ENCODE measurements at regions not wholly inside any gene's neighbourhood (a gene's known extent, or its start where the extent isn't known, plus 50 kb on each side); places are given as distances from the start of the nearest gene placed in this dataset.

- no peak for DNase-seq (ENCODE audit: low spot score in 2 of 2)
- TF ChIP-seq POLR2A (IDR thresholded peaks at IDR 0.05): no peak
- TF ChIP-seq CTCF (IDR thresholded peaks at IDR 0.05): no peak
- intact Hi-C loops (cut with DNase I; ENCODE audit: low total_unique reads): no loop called here
- WGBS, 2 donors: 84% methylated on average over 7 of the region's 7 CpGs
- no peak overlapping the region for H3K4me3 ChIP-seq (ENCODE audit: low read depth, poor library complexity, severe bottlenecking)
Observed at GRCh38 chr5:2393556-2393955, 357.9 kb downstream of the IRX2 start.

GRCh38 chr5:2391566-2391965 is 359.9 kb downstream of the IRX2 start:
- intact Hi-C loops (cut with DNase I; ENCODE audit: low total_unique reads): no loop called here
- DNase-seq (ENCODE audit: low spot score in 2 of 2): no peak
- TF ChIP-seq POLR2A (IDR thresholded peaks at IDR 0.05) (no peak), CTCF (IDR thresholded peaks at IDR 0.05) (no peak)
- H3K4me3 ChIP-seq (ENCODE audit: low read depth, poor library complexity, severe bottlenecking): no peak overlapping the region
- WGBS, 2 donors: 63 to 79% methylated on average over 10 of the region's 10 CpGs

GRCh38 chr5:2391021-2391420 is 360.5 kb downstream of the IRX2 start:
- TF ChIP-seq POLR2A (IDR thresholded peaks at IDR 0.05) (no peak), CTCF (IDR thresholded peaks at IDR 0.05) (no peak)
- DNase-seq (ENCODE audit: low spot score in 2 of 2): no peak
- intact Hi-C loops (cut with DNase I; ENCODE audit: low total_unique reads): no loop called here
- no peak overlapping the region for H3K4me3 ChIP-seq (ENCODE audit: low read depth, poor library complexity, severe bottlenecking)
- 83 to 89% methylated on average over 10 of the region's 10 CpGs for WGBS, 2 donors

GRCh38 chr5:2388571-2388970 is 362.9 kb downstream of the IRX2 start:
- WGBS, 2 donors: 67 to 80% methylated on average over 2 of the region's 2 CpGs
- TF ChIP-seq POLR2A (IDR thresholded peaks at IDR 0.05) (no peak), CTCF (IDR thresholded peaks at IDR 0.05) (no peak)
- intact Hi-C loops (cut with DNase I; ENCODE audit: low total_unique reads): no loop called here
- H3K4me3 ChIP-seq (ENCODE audit: low read depth, poor library complexity, severe bottlenecking): no peak overlapping the region
- no peak for DNase-seq (ENCODE audit: low spot score in 2 of 2)

GRCh38 chr5:2387634-2388325 is 363.7 kb downstream of the IRX2 start:
- H3K4me3 ChIP-seq (ENCODE audit: low read depth, poor library complexity, severe bottlenecking): no peak overlapping the region
- WGBS, 2 donors: 54 to 67% methylated on average over 29 of the region's 29 CpGs
- TF ChIP-seq CTCF (IDR thresholded peaks at IDR 0.05) (no peak), POLR2A (IDR thresholded peaks at IDR 0.05) (no peak)
- intact Hi-C loops (cut with DNase I; ENCODE audit: low total_unique reads): no loop called here
- DNase-seq (ENCODE audit: low spot score in 2 of 2): no peak

- H3K4me3 ChIP-seq (ENCODE audit: low read depth, poor library complexity, severe bottlenecking): no peak overlapping the region
- 52 to 54% methylated on average over 10 to 11 of the region's 11 CpGs for WGBS, 2 donors
- no peak for TF ChIP-seq CTCF (IDR thresholded peaks at IDR 0.05)
- no peak for TF ChIP-seq POLR2A (IDR thresholded peaks at IDR 0.05)
- DNase-seq (ENCODE audit: low spot score in 2 of 2): no peak
- intact Hi-C loops (cut with DNase I; ENCODE audit: low total_unique reads): no loop called here
Observed at GRCh38 chr5:2387250-2387633, 364.2 kb downstream of the IRX2 start.

Data from lower leg skin (tissue), 4 donors.